ENCODE measurements at regions not wholly inside any gene's neighbourhood (a gene's known extent, or its start where the extent isn't known, plus 50 kb on each side); places are given as distances from the start of the nearest gene placed in this dataset.

GRCh38 chr5:6080436-6080835 is 297.9 kb downstream of the MED10 start:
- no peaks in the 10 kb centered on the region for H3K23me2 ChIP-seq (ENCODE audit: insufficient read length, low read depth, low read length, poor library complexity, severe bottlenecking)
- no peak overlapping the region for H3K27ac Mint-ChIP-seq
- H3K27ac ChIP-seq (ENCODE audit: insufficient read length, low read depth, low read length) = no peak overlapping the region
- no peak overlapping the region for H4K5ac ChIP-seq (ENCODE audit: insufficient read length, low read depth, low read length)
- no peak overlapping the region for H3K4me2 ChIP-seq (ENCODE audit: insufficient read depth, insufficient read length, low read length)
- H2BK12ac ChIP-seq (ENCODE audit: insufficient read length, low read depth, low read length) = no peak overlapping the region
- no peaks in the 10 kb centered on the region for H3K36me3 Mint-ChIP-seq (ENCODE audit: insufficient read depth in 1 of 3, low read depth in 3 of 3)
- H3K79me1 ChIP-seq (ENCODE audit: insufficient read depth, low read depth, low read length, poor library complexity, severe bottlenecking) = no peaks in the 10 kb centered on the region
- H2AFZ ChIP-seq (ENCODE audit: low read length) = no peak overlapping the region
- no peaks in the 10 kb centered on the region for H3K9me3 ChIP-seq (ENCODE audit: control insufficient read depth, low read depth, low read length)
- no CpG with 5 or more reads among the region's 7 CpGs for WGBS (ENCODE audit: extremely low coverage, insufficient read length, low lambda C conversion rate)
- no peak overlapping the region for H3K4ac ChIP-seq (ENCODE audit: low read depth, low read length)
- no peaks in the 10 kb centered on the region; a peak in 1 of 5 replicates for H3K9me3 Mint-ChIP-seq
- TF ChIP-seq, protein P1, sequence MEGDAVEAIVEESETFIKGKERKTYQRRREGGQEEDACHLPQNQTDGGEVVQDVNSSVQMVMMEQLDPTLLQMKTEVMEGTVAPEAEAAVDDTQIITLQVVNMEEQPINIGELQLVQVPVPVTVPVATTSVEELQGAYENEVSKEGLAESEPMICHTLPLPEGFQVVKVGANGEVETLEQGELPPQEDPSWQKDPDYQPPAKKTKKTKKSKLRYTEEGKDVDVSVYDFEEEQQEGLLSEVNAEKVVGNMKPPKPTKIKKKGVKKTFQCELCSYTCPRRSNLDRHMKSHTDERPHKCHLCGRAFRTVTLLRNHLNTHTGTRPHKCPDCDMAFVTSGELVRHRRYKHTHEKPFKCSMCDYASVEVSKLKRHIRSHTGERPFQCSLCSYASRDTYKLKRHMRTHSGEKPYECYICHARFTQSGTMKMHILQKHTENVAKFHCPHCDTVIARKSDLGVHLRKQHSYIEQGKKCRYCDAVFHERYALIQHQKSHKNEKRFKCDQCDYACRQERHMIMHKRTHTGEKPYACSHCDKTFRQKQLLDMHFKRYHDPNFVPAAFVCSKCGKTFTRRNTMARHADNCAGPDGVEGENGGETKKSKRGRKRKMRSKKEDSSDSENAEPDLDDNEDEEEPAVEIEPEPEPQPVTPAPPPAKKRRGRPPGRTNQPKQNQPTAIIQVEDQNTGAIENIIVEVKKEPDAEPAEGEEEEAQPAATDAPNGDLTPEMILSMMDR (conservative IDR thresholded peaks at IDR 0.05) = no peak
- H4K8ac ChIP-seq (replicated peaks; ENCODE audit: insufficient read length, low read depth, low read length) = no peak overlapping the region
- peaks cover 4 to 8% of the 10 kb centered on the region in 2 experiments; a peak in 2 of 4 replicates for H3K4me1 Mint-ChIP-seq
- no peak overlapping the region for H3K23ac ChIP-seq (ENCODE audit: insufficient read length, low read depth, low read length)
- H3K9ac ChIP-seq (ENCODE audit: extremely low read depth, insufficient read length, low read length) = no peak overlapping the region
- H3K18ac ChIP-seq (ENCODE audit: insufficient read length, low read depth, low read length) = no peak overlapping the region
- no peak for DNase-seq
- H2AK5ac ChIP-seq (ENCODE audit: insufficient read length, low read length) = no peak overlapping the region
- H2BK15ac ChIP-seq (ENCODE audit: low read depth, low read length) = no peak overlapping the region
- no peaks in the 10 kb centered on the region for H3K79me2 ChIP-seq (ENCODE audit: insufficient read depth, low read length)
- H3K27me3 ChIP-seq (ENCODE audit: insufficient read depth, low read length) = no peaks in the 10 kb centered on the region
- no peak overlapping the region for H2BK5ac ChIP-seq (ENCODE audit: insufficient read length, low read length)
- no peak overlapping the region for H3K56ac ChIP-seq (ENCODE audit: insufficient read length, low read depth, low read length)
- no peak overlapping the region for H3T11ph ChIP-seq (ENCODE audit: low read length)
- H2BK120ac ChIP-seq (ENCODE audit: low read depth, low read length, poor library complexity, severe bottlenecking) = no peak overlapping the region
- H4K20me1 ChIP-seq (ENCODE audit: control insufficient read depth, insufficient read depth, insufficient read length) = no peaks in the 10 kb centered on the region
- H4K91ac ChIP-seq (ENCODE audit: insufficient read length, low read depth, low read length) = no peak overlapping the region
- H2BK20ac ChIP-seq (ENCODE audit: low read depth, low read length, poor library complexity, severe bottlenecking) = no peak overlapping the region
- H3K4me3 Mint-ChIP-seq = no peak overlapping the region
- H3K27me3 Mint-ChIP-seq (ENCODE audit: low read depth) = peaks cover 1% of the 10 kb centered on the region
- H3K14ac ChIP-seq (ENCODE audit: insufficient read depth, low read length) = no peak overlapping the region
- H3K4me1 ChIP-seq (ENCODE audit: insufficient read depth, low read length) = peaks cover 4% of the 10 kb centered on the region; the same call in 1 of the 2 replicates
